HG02943 (cell line): ENCODE measurements at regions not wholly inside any gene's neighbourhood (a gene's known extent, or its start where the extent isn't known, plus 50 kb on each side); places are given as distances from the start of the nearest gene placed in this dataset.

Experiments used
- ATAC-seq: cut with Tn5 transposase; IDR thresholded peaks from one replicate; pipeline ENCODE4 v1.9.1; 2021; ENCODE audit warnings: mild to moderate bottlenecking, low read depth, moderate library complexity; ENCODE audit not compliant: unreplicated experiment

- no peak for ATAC-seq
Measured at GRCh38 chr15:61743345-61743909, 316.8 kb downstream of the VPS13C start.

GRCh38 chr15:61742591-61742990 is 317.7 kb downstream of the VPS13C start:
- no peak for ATAC-seq

- no peak for ATAC-seq
Measured at GRCh38 chr15:61736790-61737189, 323.5 kb downstream of the VPS13C start.

- ATAC-seq, result no peak
Measured at GRCh38 chr15:61731099-61731498, 329.1 kb downstream of the VPS13C start.

- no peak for ATAC-seq
Measured at GRCh38 chr15:61729646-61730045, 330.6 kb downstream of the VPS13C start.

- ATAC-seq, result no peak
Measured at GRCh38 chr15:61726166-61726565, 334.1 kb downstream of the VPS13C start.

- no peak for ATAC-seq
Measured at GRCh38 chr15:61725251-61725650, 335.0 kb downstream of the VPS13C start.

GRCh38 chr15:61724251-61724939 is 335.9 kb downstream of the VPS13C start:
- ATAC-seq, result no peak

- no peak for ATAC-seq
Measured at GRCh38 chr15:61721418-61721817, 338.8 kb downstream of the VPS13C start.

- no peak for ATAC-seq
Measured at GRCh38 chr15:61720197-61720704, 340.0 kb downstream of the VPS13C start.

- ATAC-seq, result no peak
Measured at GRCh38 chr15:61715082-61715481, 345.2 kb downstream of the VPS13C start.

- no peak for ATAC-seq
Measured at GRCh38 chr15:61712129-61712759, 348.0 kb downstream of the VPS13C start.

GRCh38 chr15:61702224-61703020 is 357.8 kb downstream of the VPS13C start:
- ATAC-seq, result no peak

- ATAC-seq, result no peak
Measured at GRCh38 chr15:61701455-61701854, 358.8 kb downstream of the VPS13C start.

GRCh38 chr15:61700803-61701202 is 359.4 kb downstream of the VPS13C start:
- no peak for ATAC-seq

- ATAC-seq, result no peak
Measured at GRCh38 chr15:61697796-61698195, 362.5 kb downstream of the VPS13C start.

GRCh38 chr15:61689067-61689466 is 371.2 kb downstream of the VPS13C start:
- no peak for ATAC-seq

- ATAC-seq, result no peak
Measured at GRCh38 chr15:61687651-61688050, 372.6 kb downstream of the VPS13C start.

GRCh38 chr15:61687124-61687523 is 373.1 kb downstream of the VPS13C start:
- no peak for ATAC-seq

GRCh38 chr15:61685971-61686370 is 374.3 kb downstream of the VPS13C start:
- ATAC-seq, result no peak

GRCh38 chr15:61685534-61685933 is 374.7 kb downstream of the VPS13C start:
- ATAC-seq, result no peak
